Tibial nerve (tissue), 4 donors: ENCODE measurements at regions not wholly inside any gene's neighbourhood (a gene's known extent, or its start where the extent isn't known, plus 50 kb on each side); places are given as distances from the start of the nearest gene placed in this dataset.
"Not testable (repeated sequence)": the region's sequence is repeated elsewhere in the genome, so short reads cannot be mapped to it uniquely, and the experiment has no call there.

Experiments
- DNase-seq, 2 donors: peaks; one replicate each; pipeline ENCODE4 v3.0.0-alpha.2; 2019; ENCODE audit warnings: low spot score in 2 of 2
- H3K27ac ChIP-seq, 4 donors: fragments of 200-600 bp; sonication (generic) in 3 of 4; one replicate each; pipeline ENCODE4 v1.5.1; 2017 to 2019; ENCODE audit warnings: mild to moderate bottlenecking in 1 of 4
- H3K27me3 ChIP-seq, 2 donors: fragments of 200-600 bp; sonication (generic) in 1 of 2; one replicate each; pipeline versions ENCODE4 v1.5.1 to v1.6.0; 2017 to 2019
- H3K36me3 ChIP-seq, 3 donors: fragments of 200-600 bp; sonication (generic); one replicate each; pipeline ENCODE4 v1.5.1; 2018 to 2019
- H3K4me1 ChIP-seq, 4 donors: fragments of 200-600 bp; sonication (generic) in 3 of 4; one replicate each; pipeline ENCODE4 v1.5.1; 2017 to 2019
- H3K4me3 ChIP-seq, 4 donors: fragments of 200-600 bp; sonication (generic) in 3 of 4; one replicate each; pipeline ENCODE4 v1.5.1; 2017 to 2019; ENCODE audit warnings: mild to moderate bottlenecking in 1 of 4, moderate library complexity in 1 of 4
- H3K9me3 ChIP-seq, 4 donors: fragments of 200-600 bp; sonication (generic) in 3 of 4; one replicate each; pipeline ENCODE4 v1.5.1; 2017 to 2019
- EP300 ChIP-seq, 2 donors: sonication (generic); formaldehyde crosslinking; IDR thresholded peaks; one replicate each; pipeline ENCODE4 v1.6.1; 2017; ENCODE audit warnings: antibody characterized with exemption in 2 of 2, mild to moderate bottlenecking in 1 of 2
- POLR2A ChIP-seq, 2 donors: fragments of 450-650 bp; IDR thresholded peaks; one replicate each; pipeline ENCODE4 v1.6.1; 2017; ENCODE audit warnings: antibody characterized with exemption in 2 of 2, mild to moderate bottlenecking in 2 of 2, moderate library complexity in 2 of 2
- WGBS, 2 donors: methylation state at CpG; one replicate each; pipeline ENCODE4 v1.1.5; 2018; 5-methylcytosine and 5-hydroxymethylcytosine counted together
- TF ChIP-seq, protein P1 (sequence below), 5 experiments: fragments of 200-600 bp in 3 of 5; fragments of 450-650 bp in 2 of 5; sonication (generic) in 3 of 5; IDR thresholded peaks; one replicate each; pipeline ENCODE4 v1.5.1; 2016 to 2019; ENCODE audit warnings: antibody characterized with exemption in 5 of 5, mild to moderate bottlenecking in 3 of 5, moderate library complexity in 2 of 5

DNA sequence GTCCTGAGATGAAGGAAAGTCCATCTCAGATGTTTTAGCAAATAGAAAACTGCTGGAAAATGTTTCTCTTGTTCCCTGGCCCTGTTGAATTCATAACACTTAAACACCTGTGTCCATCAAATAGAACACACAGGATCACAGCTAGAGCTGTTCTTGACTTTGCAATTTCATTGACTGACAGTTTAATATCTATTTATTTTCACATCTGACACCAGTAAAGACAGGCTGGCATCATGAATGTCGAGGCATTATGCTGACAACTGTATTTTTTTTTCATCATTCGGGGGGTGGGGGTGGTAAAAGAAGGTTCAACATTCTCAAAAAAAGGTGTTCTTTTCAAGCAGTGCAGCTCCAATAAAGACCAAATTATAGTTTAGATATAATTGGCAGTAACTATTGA lies 591.2 kb upstream of the PTBP2 start:
- DNase-seq: no peak
- TF ChIP-seq, protein P1, sequence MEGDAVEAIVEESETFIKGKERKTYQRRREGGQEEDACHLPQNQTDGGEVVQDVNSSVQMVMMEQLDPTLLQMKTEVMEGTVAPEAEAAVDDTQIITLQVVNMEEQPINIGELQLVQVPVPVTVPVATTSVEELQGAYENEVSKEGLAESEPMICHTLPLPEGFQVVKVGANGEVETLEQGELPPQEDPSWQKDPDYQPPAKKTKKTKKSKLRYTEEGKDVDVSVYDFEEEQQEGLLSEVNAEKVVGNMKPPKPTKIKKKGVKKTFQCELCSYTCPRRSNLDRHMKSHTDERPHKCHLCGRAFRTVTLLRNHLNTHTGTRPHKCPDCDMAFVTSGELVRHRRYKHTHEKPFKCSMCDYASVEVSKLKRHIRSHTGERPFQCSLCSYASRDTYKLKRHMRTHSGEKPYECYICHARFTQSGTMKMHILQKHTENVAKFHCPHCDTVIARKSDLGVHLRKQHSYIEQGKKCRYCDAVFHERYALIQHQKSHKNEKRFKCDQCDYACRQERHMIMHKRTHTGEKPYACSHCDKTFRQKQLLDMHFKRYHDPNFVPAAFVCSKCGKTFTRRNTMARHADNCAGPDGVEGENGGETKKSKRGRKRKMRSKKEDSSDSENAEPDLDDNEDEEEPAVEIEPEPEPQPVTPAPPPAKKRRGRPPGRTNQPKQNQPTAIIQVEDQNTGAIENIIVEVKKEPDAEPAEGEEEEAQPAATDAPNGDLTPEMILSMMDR (IDR thresholded peaks at IDR 0.05): no peak
- no peak for TF ChIP-seq POLR2A (IDR thresholded peaks at IDR 0.05)
- no peak for TF ChIP-seq EP300 (IDR thresholded peaks at IDR 0.05)
- no peaks in the 10 kb centered on the region for H3K4me1 ChIP-seq
- H3K4me3 ChIP-seq: no peak overlapping the region
- WGBS, 2 donors: 69 to 82% methylated on average over 2 of the region's 2 CpGs
- H3K9me3 ChIP-seq: no peaks in the 10 kb centered on the region
- H3K36me3 ChIP-seq: no peaks in the 10 kb centered on the region
- no peaks in the 10 kb centered on the region for H3K27me3 ChIP-seq
- no peak overlapping the region for H3K27ac ChIP-seq

DNA sequence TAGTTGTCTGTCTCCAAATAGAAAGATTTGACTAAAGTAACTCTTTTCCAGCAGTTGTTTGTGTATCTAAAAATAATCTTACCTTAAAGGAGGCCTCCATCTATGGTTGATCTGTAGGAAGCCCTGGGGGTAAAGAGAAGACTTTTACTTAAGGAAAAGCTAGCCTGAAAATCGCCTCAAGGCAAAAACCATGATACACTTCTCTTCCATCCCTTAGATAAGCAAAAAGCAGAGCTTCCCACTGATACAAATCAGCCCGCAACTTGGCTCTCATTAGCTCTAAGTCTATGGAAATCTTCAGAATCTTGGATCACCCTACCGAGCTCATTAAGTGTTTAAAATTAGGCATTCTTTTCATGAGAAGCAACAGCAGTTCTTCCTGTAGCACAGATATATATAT lies 576.9 kb upstream of the PTBP2 start:
- WGBS, 2 donors: 71 to 81% methylated on average over 3 of the region's 3 CpGs
- DNase-seq: no peak
- Histone ChIP-seq H3K4me3 (no peak overlapping the region), H3K27me3 (no peaks in the 10 kb centered on the region), H3K4me1 (no peaks in the 10 kb centered on the region), H3K36me3 (no peaks in the 10 kb centered on the region), H3K27ac (no peak overlapping the region), H3K9me3 (peaks cover 0 to 4% (median 0%) of the 10 kb centered on the region in 4 donors)
- TF ChIP-seq POLR2A (IDR thresholded peaks at IDR 0.05): no peak
- TF ChIP-seq, protein P1 (IDR thresholded peaks at IDR 0.05): no peak
- TF ChIP-seq EP300 (IDR thresholded peaks at IDR 0.05): no peak

DNA sequence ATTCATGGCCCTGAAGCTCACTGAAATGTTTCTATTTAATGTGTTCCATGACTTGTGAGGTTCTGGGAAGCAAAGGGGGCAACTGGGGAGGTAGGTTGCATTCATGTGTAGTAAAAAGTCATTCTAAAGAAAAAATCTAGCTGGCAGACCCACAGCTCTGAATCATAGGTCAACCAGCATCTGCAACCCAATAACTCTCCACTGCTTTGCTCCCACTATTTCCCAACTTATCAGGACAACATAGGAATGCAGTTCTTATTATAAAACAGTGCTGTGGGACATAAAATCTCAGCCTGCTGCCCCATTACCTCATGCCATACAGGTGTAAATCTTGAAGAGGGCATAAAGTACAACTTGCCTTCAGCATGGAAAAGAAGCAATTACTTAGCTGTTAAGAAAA lies 576.1 kb upstream of the PTBP2 start:
- H3K27me3 ChIP-seq: no peaks in the 10 kb centered on the region
- no peak for DNase-seq
- H3K36me3 ChIP-seq: no peaks in the 10 kb centered on the region
- no peak overlapping the region for H3K27ac ChIP-seq
- TF ChIP-seq EP300 (IDR thresholded peaks at IDR 0.05) (no peak), POLR2A (IDR thresholded peaks at IDR 0.05) (no peak)
- TF ChIP-seq, protein P1 (IDR thresholded peaks at IDR 0.05): no peak
- peaks cover 0 to 4% (median 0%) of the 10 kb centered on the region in 4 donors for H3K9me3 ChIP-seq
- H3K4me3 ChIP-seq: no peak overlapping the region
- H3K4me1 ChIP-seq: no peaks in the 10 kb centered on the region

DNA sequence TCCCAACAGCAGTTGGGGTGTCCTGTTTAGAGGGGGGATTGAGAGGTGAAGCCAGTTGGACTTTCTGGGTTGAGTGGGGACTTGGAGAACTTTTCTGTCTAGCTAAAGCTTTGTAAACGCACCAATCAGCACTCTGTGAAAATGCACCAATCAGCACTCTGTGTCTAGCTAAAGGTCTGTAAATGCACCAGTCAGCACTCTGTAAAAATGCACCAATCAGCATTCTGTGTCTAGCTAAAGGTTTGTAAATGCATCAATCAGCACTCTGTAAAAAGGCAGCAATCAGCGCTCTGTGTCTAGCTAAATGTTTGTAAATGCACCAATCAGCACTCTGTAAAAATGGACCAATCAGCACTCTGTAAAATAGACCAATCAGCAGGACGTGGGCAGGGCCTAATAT lies 568.6 kb upstream of the PTBP2 start:
- H3K27me3 ChIP-seq, H3K36me3 ChIP-seq, H3K27ac ChIP-seq, H3K4me3 ChIP-seq, DNase-seq, H3K4me1 ChIP-seq: not testable (repeated sequence)
- H3K9me3 ChIP-seq: peaks cover 0 to 48% (median 2%) of the 10 kb centered on the region in 4 donors
- 84 to 91% methylated on average over 3 of the region's 3 CpGs for WGBS, 2 donors

DNA sequence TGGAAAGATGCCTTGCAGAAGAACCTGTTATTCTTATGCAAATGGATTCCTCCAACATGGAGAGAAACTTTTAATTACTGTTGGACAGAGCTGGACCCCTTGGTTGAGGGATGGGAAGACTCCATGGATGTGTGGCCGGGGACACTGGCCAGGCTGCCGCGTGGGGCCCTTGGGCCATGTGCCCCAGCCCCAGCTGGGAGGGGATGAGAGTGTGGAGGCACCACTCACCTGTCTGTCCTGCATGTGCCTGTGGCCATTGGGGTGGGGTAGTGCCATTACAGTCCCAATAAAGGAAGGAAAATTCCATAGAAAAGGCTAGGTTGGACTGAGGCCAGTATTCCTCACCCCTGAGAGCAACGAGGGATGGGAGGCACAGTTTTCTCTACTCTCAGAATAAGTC lies 564.5 kb upstream of the PTBP2 start:
- Histone ChIP-seq H3K4me1 (no peaks in the 10 kb centered on the region), H3K27ac (no peak overlapping the region), H3K36me3 (no peaks in the 10 kb centered on the region), H3K4me3 (no peak overlapping the region), H3K27me3 (no peaks in the 10 kb centered on the region), H3K9me3 (peaks cover 0 to 41% (median 2%) of the 10 kb centered on the region in 4 donors)
- WGBS, 2 donors: 84 to 93% methylated on average over 4 of the region's 4 CpGs
- DNase-seq: no peak
- TF ChIP-seq EP300 (IDR thresholded peaks at IDR 0.05) (no peak), POLR2A (IDR thresholded peaks at IDR 0.05) (no peak)
- TF ChIP-seq, protein P1 (IDR thresholded peaks at IDR 0.05): no peak

DNA sequence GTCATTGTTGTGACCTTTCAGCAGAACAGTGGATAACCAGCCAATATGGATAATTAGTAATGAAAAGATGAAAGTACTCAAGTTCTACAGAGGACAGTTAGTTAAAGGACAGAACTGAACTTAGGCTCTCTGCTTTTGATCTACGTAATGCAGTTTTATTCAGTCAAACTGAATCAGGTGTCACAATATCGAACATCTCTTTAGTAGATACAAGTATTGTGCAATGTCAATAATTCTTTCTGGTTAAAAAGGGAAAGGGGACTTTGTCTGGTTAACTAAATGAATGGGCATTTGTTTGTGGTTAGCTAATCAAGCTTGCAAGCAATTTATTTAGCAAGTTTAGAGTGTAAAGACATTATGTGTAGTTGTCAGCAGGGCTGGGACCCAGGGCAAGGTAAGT lies 562.2 kb upstream of the PTBP2 start:
- no peaks in the 10 kb centered on the region for H3K36me3 ChIP-seq
- WGBS, 2 donors: 88 to 91% methylated on average over 2 of the region's 2 CpGs

More for the DNA sequence above, 562.2 kb upstream of the PTBP2 start:
- no peak overlapping the region for H3K27ac ChIP-seq
- no peak for DNase-seq
- H3K27me3 ChIP-seq: no peaks in the 10 kb centered on the region
- H3K4me3 ChIP-seq: no peak overlapping the region
- H3K9me3 ChIP-seq: peaks cover 0 to 25% (median 2%) of the 10 kb centered on the region in 4 donors
- TF ChIP-seq, protein P1 (IDR thresholded peaks at IDR 0.05): no peak
- TF ChIP-seq EP300 (IDR thresholded peaks at IDR 0.05) (no peak), POLR2A (IDR thresholded peaks at IDR 0.05) (no peak)
- no peaks in the 10 kb centered on the region for H3K4me1 ChIP-seq
